Fibroblast of villous mesenchyme (primary cell): ENCODE measurements at regions not wholly inside any gene's neighbourhood (a gene's known extent, or its start where the extent isn't known, plus 50 kb on each side); places are given as distances from the start of the nearest gene placed in this dataset.

Source experiments
- DNase-seq: peaks from one replicate; pipeline ENCODE4 v3.0.0-alpha.2; 2010; ENCODE audit warnings: low read depth
- H3K4me3 ChIP-seq: 2 replicates; pipeline ENCODE4 v1.5.1; 2011; ENCODE audit warnings: low read depth, mild to moderate bottlenecking, low read length
- CTCF ChIP-seq: IDR thresholded peaks from 2 replicates; pipeline ENCODE4 v1.5.1; 2012; ENCODE audit warnings: low read depth, mild to moderate bottlenecking, low read length; ENCODE audit not compliant: insufficient read depth

GRCh38 chr17:72346306-72346705 lies 225.5 kb downstream of the SOX9 start:
- DNase-seq = no peak
- no peak for TF ChIP-seq CTCF
- H3K4me3 ChIP-seq = no peak overlapping the region

- TF ChIP-seq CTCF = no peak
- DNase-seq = no peak
- H3K4me3 ChIP-seq = no peak overlapping the region
Measured at GRCh38 chr17:72349011-72349410, 228.2 kb downstream of the SOX9 start.

GRCh38 chr17:72349491-72349995 lies 228.7 kb downstream of the SOX9 start:
- DNase-seq = peak; percentile 46
- no peak overlapping the region for H3K4me3 ChIP-seq
- TF ChIP-seq CTCF = no peak

GRCh38 chr17:72350073-72350472 lies 229.3 kb downstream of the SOX9 start:
- TF ChIP-seq CTCF = no peak
- DNase-seq = no peak
- H3K4me3 ChIP-seq = no peak overlapping the region

GRCh38 chr17:72351365-72351764 lies 230.5 kb downstream of the SOX9 start:
- no peak overlapping the region for H3K4me3 ChIP-seq
- no peak for DNase-seq
- TF ChIP-seq CTCF = no peak

GRCh38 chr17:72351884-72352346 lies 231.1 kb downstream of the SOX9 start:
- no peak for TF ChIP-seq CTCF
- DNase-seq = no peak

GRCh38 chr17:72353502-72353901 lies 232.7 kb downstream of the SOX9 start:
- no peak overlapping the region for H3K4me3 ChIP-seq
- no peak for DNase-seq
- no peak for TF ChIP-seq CTCF

More at GRCh38 chr17:72351884-72352346, 231.1 kb downstream of the SOX9 start:
- H3K4me3 ChIP-seq = no peak overlapping the region
